ENCODE measurements at regions not wholly inside any gene's neighbourhood (a gene's known extent, or its start where the extent isn't known, plus 50 kb on each side); places are given as distances from the start of the nearest gene placed in this dataset.

DNA sequence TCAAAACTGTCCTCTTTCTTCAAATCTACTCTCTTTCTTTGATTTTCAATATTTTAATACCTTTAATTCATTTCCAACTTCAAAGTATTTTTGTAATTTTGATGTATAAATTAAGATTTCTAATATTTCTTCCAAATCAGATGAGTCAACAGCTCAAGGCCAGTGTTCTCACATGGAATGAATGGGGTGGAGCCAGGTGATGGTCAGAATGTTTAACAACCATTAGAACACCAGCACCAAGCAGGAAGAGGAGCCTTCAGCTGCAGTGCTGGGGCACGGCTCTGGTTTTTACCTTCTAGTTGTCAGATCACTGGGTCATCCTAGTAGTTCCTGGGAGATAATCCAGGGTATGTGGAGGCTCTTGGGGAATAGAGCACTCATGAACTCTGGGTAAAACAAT, 494.5 kb upstream of the PDZRN3 start:
- Histone ChIP-seq H3K4me2 (ENCODE audit: low read length) (no peak overlapping the region), H4K20me1 (ENCODE audit: control insufficient read depth, insufficient read depth, low read depth, low read length) (no peaks in the 10 kb centered on the region), H3K79me2 (ENCODE audit: control insufficient read depth, low read length) (no peaks in the 10 kb centered on the region), H3K36me3 (ENCODE audit: control insufficient read depth, low read length) (no peaks in the 10 kb centered on the region), H3K27me3 (ENCODE audit: control insufficient read depth, low read length) (no peaks in the 10 kb centered on the region), H3K9me2 (replicated peaks; ENCODE audit: control insufficient read depth, low read length) (no peaks in the 10 kb centered on the region), H3K9me3 (ENCODE audit: control insufficient read depth, insufficient read depth, low read length) (no peaks in the 10 kb centered on the region; the same call in 1 of the 2 replicates), H3F3A (ENCODE audit: control insufficient read depth, insufficient read depth) (no peaks in the 10 kb centered on the region), H3K4me1 (ENCODE audit: control insufficient read depth, low read length) (no peaks in the 10 kb centered on the region), H3K27ac (ENCODE audit: low read depth, low read length) (no peak overlapping the region), H3K4me3 (ENCODE audit: low read length) (no peak overlapping the region)
- TF ChIP-seq, protein P1, sequence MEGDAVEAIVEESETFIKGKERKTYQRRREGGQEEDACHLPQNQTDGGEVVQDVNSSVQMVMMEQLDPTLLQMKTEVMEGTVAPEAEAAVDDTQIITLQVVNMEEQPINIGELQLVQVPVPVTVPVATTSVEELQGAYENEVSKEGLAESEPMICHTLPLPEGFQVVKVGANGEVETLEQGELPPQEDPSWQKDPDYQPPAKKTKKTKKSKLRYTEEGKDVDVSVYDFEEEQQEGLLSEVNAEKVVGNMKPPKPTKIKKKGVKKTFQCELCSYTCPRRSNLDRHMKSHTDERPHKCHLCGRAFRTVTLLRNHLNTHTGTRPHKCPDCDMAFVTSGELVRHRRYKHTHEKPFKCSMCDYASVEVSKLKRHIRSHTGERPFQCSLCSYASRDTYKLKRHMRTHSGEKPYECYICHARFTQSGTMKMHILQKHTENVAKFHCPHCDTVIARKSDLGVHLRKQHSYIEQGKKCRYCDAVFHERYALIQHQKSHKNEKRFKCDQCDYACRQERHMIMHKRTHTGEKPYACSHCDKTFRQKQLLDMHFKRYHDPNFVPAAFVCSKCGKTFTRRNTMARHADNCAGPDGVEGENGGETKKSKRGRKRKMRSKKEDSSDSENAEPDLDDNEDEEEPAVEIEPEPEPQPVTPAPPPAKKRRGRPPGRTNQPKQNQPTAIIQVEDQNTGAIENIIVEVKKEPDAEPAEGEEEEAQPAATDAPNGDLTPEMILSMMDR (IDR thresholded peaks at IDR 0.05; ENCODE audit: low read depth, low read length, poor library complexity, severe bottlenecking): no peak
- TF ChIP-seq EZH2phosphoT487 (IDR thresholded peaks at IDR 0.05; ENCODE audit: borderline replicate concordance, low read length): no peak

DNA sequence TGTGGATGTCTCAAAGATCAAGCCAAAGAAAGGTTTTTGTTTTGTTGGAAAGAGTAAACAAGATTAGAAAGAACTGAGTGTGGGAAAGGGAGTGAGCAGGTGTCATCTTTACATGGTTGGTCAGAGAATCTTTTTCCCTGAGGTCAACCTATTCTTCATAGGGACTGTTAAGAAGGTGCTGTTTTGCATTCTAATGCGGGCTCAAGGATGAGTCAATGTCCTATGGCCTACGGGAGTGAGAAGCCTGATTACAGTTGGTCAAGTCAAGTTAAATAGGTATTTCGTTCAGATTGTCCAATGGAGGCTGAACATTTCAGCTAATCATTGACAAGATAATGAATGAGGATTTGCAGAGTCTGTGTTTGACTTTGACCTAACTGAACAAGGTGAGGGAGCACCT, 491.2 kb upstream of the PDZRN3 start:
- Histone ChIP-seq H4K20me1 (ENCODE audit: control insufficient read depth, insufficient read depth, low read depth, low read length) (no peaks in the 10 kb centered on the region), H3K9me3 (ENCODE audit: control insufficient read depth, insufficient read depth, low read length) (no peaks in the 10 kb centered on the region; the same call in 1 of the 2 replicates), H3F3A (ENCODE audit: control insufficient read depth, insufficient read depth) (no peaks in the 10 kb centered on the region), H3K79me2 (ENCODE audit: control insufficient read depth, low read length) (no peaks in the 10 kb centered on the region), H3K4me2 (ENCODE audit: low read length) (no peak overlapping the region), H3K4me1 (ENCODE audit: control insufficient read depth, low read length) (no peaks in the 10 kb centered on the region), H3K27ac (ENCODE audit: low read depth, low read length) (no peak overlapping the region), H3K36me3 (ENCODE audit: control insufficient read depth, low read length) (no peaks in the 10 kb centered on the region), H3K4me3 (ENCODE audit: low read length) (no peak overlapping the region), H3K27me3 (ENCODE audit: control insufficient read depth, low read length) (no peaks in the 10 kb centered on the region), H3K9me2 (replicated peaks; ENCODE audit: control insufficient read depth, low read length) (no peaks in the 10 kb centered on the region)
- TF ChIP-seq EZH2phosphoT487 (IDR thresholded peaks at IDR 0.05; ENCODE audit: borderline replicate concordance, low read length): no peak
- TF ChIP-seq, protein P1 (IDR thresholded peaks at IDR 0.05; ENCODE audit: low read depth, low read length, poor library complexity, severe bottlenecking): no peak

- no peak for TF ChIP-seq EZH2phosphoT487 (IDR thresholded peaks at IDR 0.05; ENCODE audit: borderline replicate concordance, low read length)
- TF ChIP-seq, protein P1 (IDR thresholded peaks at IDR 0.05; ENCODE audit: low read depth, low read length, poor library complexity, severe bottlenecking): no peak
- no peaks in the 10 kb centered on the region for H4K20me1 ChIP-seq (ENCODE audit: control insufficient read depth, insufficient read depth, low read depth, low read length)
- no peaks in the 10 kb centered on the region for H3K36me3 ChIP-seq (ENCODE audit: control insufficient read depth, low read length)
- no peaks in the 10 kb centered on the region for H3K4me1 ChIP-seq (ENCODE audit: control insufficient read depth, low read length)
- H3K79me2 ChIP-seq (ENCODE audit: control insufficient read depth, low read length): no peaks in the 10 kb centered on the region
- H3K27me3 ChIP-seq (ENCODE audit: control insufficient read depth, low read length): no peaks in the 10 kb centered on the region
- no peaks in the 10 kb centered on the region for H3K9me2 ChIP-seq (replicated peaks; ENCODE audit: control insufficient read depth, low read length)
- H3K27ac ChIP-seq (ENCODE audit: low read depth, low read length): no peak overlapping the region
- H3F3A ChIP-seq (ENCODE audit: control insufficient read depth, insufficient read depth): no peaks in the 10 kb centered on the region
- no peaks in the 10 kb centered on the region for H3K9me3 ChIP-seq (ENCODE audit: control insufficient read depth, insufficient read depth, low read length)
- H3K4me3 ChIP-seq (ENCODE audit: low read length): no peak overlapping the region
- H3K4me2 ChIP-seq (ENCODE audit: low read length): no peak overlapping the region
These were observed 482.7 kb upstream of the PDZRN3 start for GRCh38 chr3:74107451-74107850.

DNA sequence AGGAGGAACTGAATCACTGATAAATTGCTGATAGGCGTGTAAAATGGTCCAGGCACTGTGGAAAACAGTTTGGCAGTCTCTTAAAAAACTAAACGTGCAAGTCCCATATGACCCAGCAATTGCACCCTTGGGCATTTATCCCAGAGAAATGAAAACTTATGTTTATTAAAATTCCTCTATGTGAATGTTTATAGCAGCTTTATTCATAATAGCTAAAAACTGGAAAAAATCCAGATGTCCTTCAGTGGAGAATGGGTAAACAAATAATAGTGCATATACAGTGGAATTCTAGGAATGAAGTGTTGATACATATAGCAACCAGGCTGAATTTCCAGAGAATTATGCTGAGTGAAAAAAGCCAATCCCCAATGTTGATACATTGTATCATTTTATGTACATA, 482.2 kb upstream of the PDZRN3 start:
- no peak for TF ChIP-seq EZH2phosphoT487 (IDR thresholded peaks at IDR 0.05; ENCODE audit: borderline replicate concordance, low read length)
- TF ChIP-seq, protein P1 (IDR thresholded peaks at IDR 0.05; ENCODE audit: low read depth, low read length, poor library complexity, severe bottlenecking): no peak

More for the DNA sequence above, 482.2 kb upstream of the PDZRN3 start:
- H3K27ac ChIP-seq (ENCODE audit: low read depth, low read length): no peak overlapping the region
- no peak overlapping the region for H3K4me2 ChIP-seq (ENCODE audit: low read length)
- no peaks in the 10 kb centered on the region for H3K79me2 ChIP-seq (ENCODE audit: control insufficient read depth, low read length)
- no peaks in the 10 kb centered on the region for H3K27me3 ChIP-seq (ENCODE audit: control insufficient read depth, low read length)
- no peaks in the 10 kb centered on the region for H4K20me1 ChIP-seq (ENCODE audit: control insufficient read depth, insufficient read depth, low read depth, low read length)
- H3K4me1 ChIP-seq (ENCODE audit: control insufficient read depth, low read length): no peaks in the 10 kb centered on the region
- H3F3A ChIP-seq (ENCODE audit: control insufficient read depth, insufficient read depth): no peaks in the 10 kb centered on the region
- H3K9me3 ChIP-seq (ENCODE audit: control insufficient read depth, insufficient read depth, low read length): no peaks in the 10 kb centered on the region
- H3K9me2 ChIP-seq (replicated peaks; ENCODE audit: control insufficient read depth, low read length): no peaks in the 10 kb centered on the region
- H3K36me3 ChIP-seq (ENCODE audit: control insufficient read depth, low read length): no peaks in the 10 kb centered on the region
- H3K4me3 ChIP-seq (ENCODE audit: low read length): no peak overlapping the region
